ENCODE measurements at regions not wholly inside any gene's neighbourhood (a gene's known extent, or its start where the extent isn't known, plus 50 kb on each side); places are given as distances from the start of the nearest gene placed in this dataset.

DNA sequence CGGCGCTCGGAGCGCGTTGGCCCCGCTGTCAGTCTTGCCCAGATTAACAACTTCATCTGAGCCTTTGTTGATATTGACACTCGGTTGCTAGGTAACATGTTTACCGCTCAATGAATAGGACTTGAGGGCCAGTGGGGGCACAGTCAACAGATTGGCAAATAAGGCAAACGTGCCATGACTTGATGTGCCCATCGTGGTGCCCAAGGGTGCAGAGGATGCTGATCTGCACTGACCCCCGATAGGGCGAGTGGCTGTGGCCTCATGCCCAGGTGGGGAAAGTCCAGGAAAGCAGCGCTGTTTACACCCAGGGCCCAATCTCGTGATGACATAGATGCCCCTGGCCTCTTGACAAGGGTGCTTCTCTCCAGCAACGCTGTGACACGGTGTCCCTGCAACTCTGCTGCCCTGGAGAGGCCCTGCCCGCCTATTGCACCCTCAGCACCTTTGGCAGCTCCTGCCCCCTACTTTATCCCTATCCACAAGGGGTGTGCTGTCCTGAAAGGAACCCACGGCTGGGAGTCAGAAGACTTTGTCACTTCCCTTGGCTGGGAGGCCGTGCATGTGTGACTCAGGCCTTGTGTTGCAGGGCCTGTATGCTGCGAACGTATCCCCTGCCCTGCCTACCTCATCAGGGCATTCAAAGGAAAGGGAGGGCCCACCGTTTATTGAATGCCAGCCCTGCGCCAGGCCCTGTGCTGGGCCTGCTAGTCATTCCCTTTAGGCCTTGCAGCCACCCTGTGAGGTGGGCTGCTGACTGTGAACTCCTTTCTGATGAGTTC lies 158.0 kb downstream of the INHBB start:
- TF ChIP-seq CEBPB (IDR thresholded peaks at IDR 0.05; ENCODE audit: borderline replicate concordance in 1 of 2, low read depth in 2 of 2, low read length in 2 of 2) (no peak), RFX5 (IDR thresholded peaks at IDR 0.05; ENCODE audit: low read depth, low read length) (no peak), CBX3 (IDR thresholded peaks at IDR 0.05; ENCODE audit: borderline replicate concordance, low read depth) (no peak)

All from GM12878 (cell line).